Ovary (tissue), 7 donors: ENCODE measurements at regions not wholly inside any gene's neighbourhood (a gene's known extent, or its start where the extent isn't known, plus 50 kb on each side); places are given as distances from the start of the nearest gene placed in this dataset.
"Not testable (repeated sequence)": the region's sequence is repeated elsewhere in the genome, so short reads cannot be mapped to it uniquely, and the experiment has no call there.

Experiments used
- DNase-seq, 5 donors: peaks; one replicate each; pipeline ENCODE4 v3.0.0-alpha.2; 2019 to 2020
- H3K27ac ChIP-seq, 2 donors: fragments of 200-600 bp; one replicate each; pipeline versions ENCODE4 v1.5.1 to v1.8.0; 2019 to 2022
- H3K27me3 ChIP-seq: fragments of 200-600 bp; one replicate; pipeline ENCODE4 v1.8.0; 2022
- H3K36me3 ChIP-seq: fragments of 200-600 bp; sonication (generic); one replicate; pipeline ENCODE4 v1.5.1; 2019
- H3K4me1 ChIP-seq: one replicate; pipeline ENCODE4 v1.8.1; 2013; ENCODE audit warnings: mild to moderate bottlenecking, moderate library complexity; ENCODE audit not compliant: insufficient read depth
- H3K4me3 ChIP-seq: fragments of 200-600 bp; sonication (generic); one replicate; pipeline ENCODE4 v1.5.1; 2017
- H3K9me3 ChIP-seq, 2 donors: fragments of 200-600 bp in 1 of 2; sonication (generic) in 1 of 2; one replicate each; pipeline versions ENCODE4 v1.5.1 to v1.8.1; 2013 to 2019; ENCODE audit warnings: mild to moderate bottlenecking in 1 of 2, moderate library complexity in 1 of 2
- EP300 ChIP-seq: sonication (generic); formaldehyde crosslinking; IDR thresholded peaks from one replicate; pipeline ENCODE4 v1.6.1; 2017; ENCODE audit warnings: antibody characterized with exemption
- POLR2A ChIP-seq: fragments of 450-650 bp; IDR thresholded peaks from one replicate; pipeline ENCODE4 v1.6.1; 2017; ENCODE audit warnings: antibody characterized with exemption, mild to moderate bottlenecking, moderate library complexity
- WGBS, 3 donors: extraction: QIAGEN DNeasy Blood & Tissue Kit in 1 of 3; methylation state at CpG; one replicate each; pipeline versions ENCODE4 v1.1.5 to v1.1.7; 2013 to 2017; 5-methylcytosine and 5-hydroxymethylcytosine counted together
- intact Hi-C, 4 donors: fragments of 100-400 bp; cut with DNase I; formaldehyde crosslinking; loops; one replicate each; pipeline versions ENCODE4 v1.11.0 to v1.15.1; 2022 to 2023
- TF ChIP-seq, protein P1 (sequence below), 3 donors: fragments of 450-650 bp in 2 of 3; fragments of 200-600 bp in 1 of 3; IDR thresholded peaks; one replicate each; pipeline versions ENCODE4 v1.5.1 to v1.8.0; 2016 to 2022; ENCODE audit warnings: antibody characterized with exemption in 3 of 3, mild to moderate bottlenecking in 1 of 3
- donor health status: DM: no; HTN: no; CAD: no; lungs with moderate emphysema.
- donor health status: DM: no; HTN: no; CAD: no.
- donor health status: Bipolar disorder and iron deficiency.
- donor health status: DM: no; HTN: no; CAD: no.
- donor health status: DM: yes; HTN: yes; CAD: no.

DNA sequence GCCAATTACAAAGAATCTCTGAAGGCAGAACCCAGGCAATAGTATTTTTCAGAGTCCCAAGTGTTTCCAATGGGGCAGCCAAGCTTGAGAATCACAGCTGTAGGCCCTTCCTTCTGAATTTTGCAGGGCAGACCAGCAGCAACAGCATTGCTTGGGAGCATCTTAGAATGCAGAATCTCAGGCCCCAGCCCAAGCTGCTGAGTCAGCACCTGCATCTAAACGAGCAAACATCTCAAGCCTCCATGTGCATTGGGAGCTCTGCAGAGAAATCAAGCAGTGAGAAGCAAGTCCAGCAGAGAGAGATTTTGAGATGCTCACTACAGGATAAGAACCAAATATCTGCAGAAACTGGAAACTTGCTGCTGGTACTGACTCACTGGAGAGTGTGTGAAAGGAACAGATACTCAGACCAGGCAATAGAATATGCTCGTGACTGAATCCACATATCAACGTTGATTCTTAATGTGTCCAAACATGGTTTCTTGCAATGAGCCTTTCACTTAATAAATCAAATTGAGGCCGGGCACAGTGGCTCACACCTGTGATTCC is 81.5 kb upstream of the TNFSF11 start:
- intact Hi-C loops, result no loop called here
- DNase-seq, result no peak
- WGBS, 3 donors, result 75 to 83% (median 77%) methylated on average over 4 of the region's 4 CpGs
- no peaks in the 10 kb centered on the region for H3K4me1 ChIP-seq
- H3K4me3 ChIP-seq, result no peak overlapping the region
- H3K9me3 ChIP-seq, result no peaks in the 10 kb centered on the region
- H3K27ac ChIP-seq, result no peak overlapping the region
- H3K36me3 ChIP-seq, result no peaks in the 10 kb centered on the region
- no peaks in the 10 kb centered on the region for H3K27me3 ChIP-seq
- TF ChIP-seq, protein P1, sequence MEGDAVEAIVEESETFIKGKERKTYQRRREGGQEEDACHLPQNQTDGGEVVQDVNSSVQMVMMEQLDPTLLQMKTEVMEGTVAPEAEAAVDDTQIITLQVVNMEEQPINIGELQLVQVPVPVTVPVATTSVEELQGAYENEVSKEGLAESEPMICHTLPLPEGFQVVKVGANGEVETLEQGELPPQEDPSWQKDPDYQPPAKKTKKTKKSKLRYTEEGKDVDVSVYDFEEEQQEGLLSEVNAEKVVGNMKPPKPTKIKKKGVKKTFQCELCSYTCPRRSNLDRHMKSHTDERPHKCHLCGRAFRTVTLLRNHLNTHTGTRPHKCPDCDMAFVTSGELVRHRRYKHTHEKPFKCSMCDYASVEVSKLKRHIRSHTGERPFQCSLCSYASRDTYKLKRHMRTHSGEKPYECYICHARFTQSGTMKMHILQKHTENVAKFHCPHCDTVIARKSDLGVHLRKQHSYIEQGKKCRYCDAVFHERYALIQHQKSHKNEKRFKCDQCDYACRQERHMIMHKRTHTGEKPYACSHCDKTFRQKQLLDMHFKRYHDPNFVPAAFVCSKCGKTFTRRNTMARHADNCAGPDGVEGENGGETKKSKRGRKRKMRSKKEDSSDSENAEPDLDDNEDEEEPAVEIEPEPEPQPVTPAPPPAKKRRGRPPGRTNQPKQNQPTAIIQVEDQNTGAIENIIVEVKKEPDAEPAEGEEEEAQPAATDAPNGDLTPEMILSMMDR (IDR thresholded peaks at IDR 0.05), result no peak
- no peak for TF ChIP-seq EP300
- TF ChIP-seq POLR2A, result no peak

DNA sequence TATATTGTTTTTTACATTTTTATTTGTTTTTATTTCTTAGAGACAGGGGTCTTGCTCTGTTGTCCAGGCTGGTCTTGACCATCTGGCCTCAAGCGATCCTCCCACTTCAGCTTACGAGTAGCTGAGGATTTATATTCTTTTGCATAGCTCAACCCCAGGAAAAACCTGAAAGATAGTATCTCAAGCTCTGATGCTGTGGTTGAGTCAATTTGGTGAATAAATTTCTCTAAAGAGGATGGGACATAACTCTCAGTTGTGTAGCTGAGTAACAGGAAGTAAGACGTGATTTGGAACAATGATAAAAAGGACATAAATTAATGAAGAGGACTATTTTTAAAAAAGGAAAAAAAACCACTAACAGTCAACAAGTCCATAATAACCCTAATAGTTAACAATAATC is 79.8 kb upstream of the TNFSF11 start:
- no peaks in the 10 kb centered on the region for H3K9me3 ChIP-seq
- no peaks in the 10 kb centered on the region for H3K36me3 ChIP-seq
- no peaks in the 10 kb centered on the region for H3K4me1 ChIP-seq
- H3K27ac ChIP-seq, result no peak overlapping the region
- DNase-seq, result no peak
- 45 to 52% (median 47%) methylated on average over 3 of the region's 3 CpGs for WGBS, 3 donors
- TF ChIP-seq POLR2A, result no peak
- no peak for TF ChIP-seq EP300
- no peak overlapping the region for H3K4me3 ChIP-seq
- no peaks in the 10 kb centered on the region for H3K27me3 ChIP-seq
- intact Hi-C loops, result no loop called here

DNA sequence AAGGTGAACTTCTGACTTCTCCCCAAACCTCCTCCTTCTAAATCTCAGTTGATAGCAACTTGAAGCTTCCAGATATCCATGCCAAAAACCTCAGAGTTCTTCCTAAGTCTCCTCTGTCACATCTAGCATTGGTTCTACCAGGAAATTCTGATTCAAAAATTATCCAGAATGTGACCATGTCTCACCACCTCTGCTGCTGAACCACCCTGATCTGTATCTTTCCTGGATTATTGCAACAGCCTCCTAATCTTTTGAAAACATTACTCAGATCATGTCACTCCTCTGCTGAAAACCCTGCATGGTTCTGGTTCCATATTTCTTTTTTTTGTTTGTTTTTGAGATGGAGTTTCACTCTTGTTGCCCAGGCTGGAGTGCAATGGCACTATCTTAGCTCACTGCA is 78.7 kb upstream of the TNFSF11 start:
- H3K4me1 ChIP-seq, result no peaks in the 10 kb centered on the region
- H3K36me3 ChIP-seq, result no peaks in the 10 kb centered on the region
- intact Hi-C loops, result no loop called here
- H3K27me3 ChIP-seq, result no peaks in the 10 kb centered on the region
- no peak overlapping the region for H3K4me3 ChIP-seq
- DNase-seq, result no peak
- H3K9me3 ChIP-seq, result peaks cover 0 to 4% of the 10 kb centered on the region in 2 donors
- TF ChIP-seq POLR2A (no peak), EP300 (no peak)
- TF ChIP-seq, protein P1 (IDR thresholded peaks at IDR 0.05), result no peak
- H3K27ac ChIP-seq, result no peak overlapping the region

DNA sequence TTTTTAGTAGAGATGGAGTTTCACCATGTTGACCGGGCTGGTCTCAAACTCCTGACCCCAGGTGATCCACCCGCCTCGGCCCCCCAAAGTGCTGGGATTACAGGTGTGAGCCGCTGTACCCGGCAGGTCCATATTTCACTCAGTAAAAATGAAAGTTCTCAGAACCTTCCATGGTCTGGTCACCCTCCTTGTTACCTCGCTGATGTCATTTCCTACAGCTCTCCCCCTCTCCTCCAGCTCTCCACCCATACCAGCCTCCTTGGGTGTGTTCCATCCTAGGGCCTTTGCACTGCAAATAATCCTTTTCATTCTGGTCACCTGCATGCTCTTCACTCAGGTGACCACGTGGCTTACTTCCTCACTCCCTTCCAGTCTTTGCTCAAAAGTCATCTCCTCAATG is 78.2 kb upstream of the TNFSF11 start:
- H3K27me3 ChIP-seq, result no peaks in the 10 kb centered on the region

DNA sequence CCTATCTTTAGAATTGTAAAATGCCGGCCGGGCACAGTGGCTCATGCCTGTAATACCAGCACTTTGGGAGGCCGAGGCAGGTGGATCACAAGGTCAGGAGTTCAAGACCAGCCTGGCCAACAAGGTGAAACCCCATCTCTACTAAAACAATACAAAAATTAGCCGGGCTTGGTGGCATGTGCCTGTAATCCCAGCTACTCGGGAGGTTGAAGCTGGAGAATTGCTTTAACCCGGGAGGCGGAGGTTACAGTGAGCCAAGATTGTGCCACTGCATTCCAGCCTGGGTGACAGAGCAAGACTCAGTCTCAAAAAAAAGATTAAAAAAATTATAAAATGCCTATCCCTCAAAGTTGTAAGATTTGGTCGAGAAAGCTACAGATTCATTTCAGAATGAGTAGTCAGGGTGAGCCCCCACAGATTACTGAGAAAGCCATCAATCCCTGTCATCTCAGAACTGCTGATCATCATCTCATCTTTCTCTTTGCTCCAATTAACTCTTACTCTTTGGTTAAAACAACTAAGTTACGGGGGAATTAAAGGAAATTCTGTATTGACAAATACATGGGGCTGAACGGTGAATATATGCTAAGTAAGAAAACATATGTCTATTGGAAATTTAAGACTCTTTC is 76.9 kb upstream of the TNFSF11 start:
- not testable (repeated sequence) for H3K36me3 ChIP-seq

More for the DNA sequence above, 78.2 kb upstream of the TNFSF11 start:
- Histone ChIP-seq H3K4me1 (no peaks in the 10 kb centered on the region), H3K9me3 (peaks cover 0 to 4% of the 10 kb centered on the region in 2 donors), H3K36me3 (no peaks in the 10 kb centered on the region), H3K27ac (no peak overlapping the region), H3K4me3 (no peak overlapping the region)
- WGBS, 3 donors, result 80 to 93% (median 84%) methylated on average over 7 of the region's 7 CpGs
- TF ChIP-seq, protein P1 (IDR thresholded peaks at IDR 0.05), result no peak
- no peak for TF ChIP-seq EP300
- no peak for TF ChIP-seq POLR2A
- no peak for DNase-seq
- intact Hi-C loops, result no loop called here

More for the DNA sequence above, 76.9 kb upstream of the TNFSF11 start:
- H3K27me3 ChIP-seq, DNase-seq, H3K4me3 ChIP-seq, H3K4me1 ChIP-seq, H3K27ac ChIP-seq, intact Hi-C loops, H3K9me3 ChIP-seq: not testable (repeated sequence)
- 82 to 91% (median 85%) methylated on average over 10 of the region's 10 CpGs for WGBS, 3 donors
